Mammary epithelial cell (primary cell): ENCODE measurements at regions not wholly inside any gene's neighbourhood (a gene's known extent, or its start where the extent isn't known, plus 50 kb on each side); places are given as distances from the start of the nearest gene placed in this dataset.

Experiments used
- EZH2 ChIP-seq: IDR thresholded peaks from 2 replicates; pipeline ENCODE4 v1.6.1; 2012; ENCODE audit warnings: low read length, inconsistent platforms, borderline replicate concordance
- TF ChIP-seq, protein P1 (sequence below), 2 donors: IDR thresholded peaks in 1 of 2; conservative IDR thresholded peaks in 1 of 2; 2 replicates each; pipeline ENCODE4 v1.5.1; 2011 to 2012; ENCODE audit warnings: inconsistent platforms in 2 of 2, low read length in 2 of 2, mild to moderate bottlenecking in 2 of 2, control low read depth in 1 of 2, low read depth in 1 of 2; ENCODE audit not compliant: insufficient read depth in 1 of 2; ENCODE audit errors: extremely low read depth in 1 of 2

GRCh38 chr11:37574361-37574760 lies 976.3 kb upstream of the RAG2 start:
- TF ChIP-seq, protein P1, sequence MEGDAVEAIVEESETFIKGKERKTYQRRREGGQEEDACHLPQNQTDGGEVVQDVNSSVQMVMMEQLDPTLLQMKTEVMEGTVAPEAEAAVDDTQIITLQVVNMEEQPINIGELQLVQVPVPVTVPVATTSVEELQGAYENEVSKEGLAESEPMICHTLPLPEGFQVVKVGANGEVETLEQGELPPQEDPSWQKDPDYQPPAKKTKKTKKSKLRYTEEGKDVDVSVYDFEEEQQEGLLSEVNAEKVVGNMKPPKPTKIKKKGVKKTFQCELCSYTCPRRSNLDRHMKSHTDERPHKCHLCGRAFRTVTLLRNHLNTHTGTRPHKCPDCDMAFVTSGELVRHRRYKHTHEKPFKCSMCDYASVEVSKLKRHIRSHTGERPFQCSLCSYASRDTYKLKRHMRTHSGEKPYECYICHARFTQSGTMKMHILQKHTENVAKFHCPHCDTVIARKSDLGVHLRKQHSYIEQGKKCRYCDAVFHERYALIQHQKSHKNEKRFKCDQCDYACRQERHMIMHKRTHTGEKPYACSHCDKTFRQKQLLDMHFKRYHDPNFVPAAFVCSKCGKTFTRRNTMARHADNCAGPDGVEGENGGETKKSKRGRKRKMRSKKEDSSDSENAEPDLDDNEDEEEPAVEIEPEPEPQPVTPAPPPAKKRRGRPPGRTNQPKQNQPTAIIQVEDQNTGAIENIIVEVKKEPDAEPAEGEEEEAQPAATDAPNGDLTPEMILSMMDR (conservative IDR thresholded peaks at IDR 0.05 in 1 of 2, IDR thresholded peaks at IDR 0.05 in 1 of 2; ENCODE audit: extremely low read depth in 1 of 2, insufficient read depth in 1 of 2, low read depth in 1 of 2, low read length in 2 of 2), result no peak
- no peak for TF ChIP-seq EZH2
